Gastrocnemius medialis (tissue), 4 donors: ENCODE measurements at regions not wholly inside any gene's neighbourhood (a gene's known extent, or its start where the extent isn't known, plus 50 kb on each side); places are given as distances from the start of the nearest gene placed in this dataset.

ENCODE experiments used
- CTCF ChIP-seq, 5 experiments: fragments of 450-650 bp in 3 of 5; fragments of 200-600 bp in 2 of 5; sonication (generic) in 2 of 5; IDR thresholded peaks in 4 of 5; conservative IDR thresholded peaks in 1 of 5; 1 replicate in 4 of 5; 2 replicates in 1 of 5; pipeline ENCODE4 v1.5.1; 2016 to 2019; ENCODE audit warnings: antibody characterized with exemption in 5 of 5, mild to moderate bottlenecking in 3 of 5, moderate library complexity in 3 of 5
- POLR2A ChIP-seq, 2 donors: fragments of 450-650 bp; IDR thresholded peaks; one replicate each; pipeline ENCODE4 v1.6.1; 2017; ENCODE audit warnings: antibody characterized with exemption in 2 of 2, mild to moderate bottlenecking in 2 of 2, moderate library complexity in 2 of 2

GRCh38 chr10:9274206-9274755, 1219.8 kb downstream of the GATA3 start:
- TF ChIP-seq CTCF (IDR thresholded peaks at IDR 0.05 in 4 of 5, conservative IDR thresholded peaks at IDR 0.05 in 1 of 5) = no peak
- TF ChIP-seq POLR2A (IDR thresholded peaks at IDR 0.05) = no peak
